ENCODE measurements at regions not wholly inside any gene's neighbourhood (a gene's known extent, or its start where the extent isn't known, plus 50 kb on each side); places are given as distances from the start of the nearest gene placed in this dataset.

- no peak for DNase-seq (ENCODE audit: low read depth)
- no peak for TF ChIP-seq CTCF (IDR thresholded peaks at IDR 0.05; ENCODE audit: insufficient read depth, low read depth, low read length)
Observed at GRCh38 chr12:126883697-126884096, 1383.3 kb upstream of the TMEM132C start.

GRCh38 chr12:126889501-126889900 lies 1377.5 kb upstream of the TMEM132C start:
- no peak for TF ChIP-seq CTCF (IDR thresholded peaks at IDR 0.05; ENCODE audit: insufficient read depth, low read depth, low read length)
- H3K4me3 ChIP-seq (ENCODE audit: low read depth, low read length), result no peak overlapping the region
- DNase-seq (ENCODE audit: low read depth), result no peak

More at GRCh38 chr12:126883697-126884096, 1383.3 kb upstream of the TMEM132C start:
- no peak overlapping the region for H3K4me3 ChIP-seq (ENCODE audit: low read depth, low read length)

GRCh38 chr12:126890097-126890496 lies 1376.9 kb upstream of the TMEM132C start:
- H3K4me3 ChIP-seq (ENCODE audit: low read depth, low read length), result no peak overlapping the region
- no peak for DNase-seq (ENCODE audit: low read depth)
- TF ChIP-seq CTCF (IDR thresholded peaks at IDR 0.05; ENCODE audit: insufficient read depth, low read depth, low read length), result no peak

GRCh38 chr12:126891789-126892188 lies 1375.2 kb upstream of the TMEM132C start:
- DNase-seq (ENCODE audit: low read depth), result no peak
- TF ChIP-seq CTCF (IDR thresholded peaks at IDR 0.05; ENCODE audit: insufficient read depth, low read depth, low read length), result no peak
- H3K4me3 ChIP-seq (ENCODE audit: low read depth, low read length), result no peak overlapping the region

- DNase-seq (ENCODE audit: low read depth), result no peak
- H3K4me3 ChIP-seq (ENCODE audit: low read depth, low read length), result no peak overlapping the region
- TF ChIP-seq CTCF (IDR thresholded peaks at IDR 0.05; ENCODE audit: insufficient read depth, low read depth, low read length), result no peak
Observed at GRCh38 chr12:126895951-126896913, 1370.7 kb upstream of the TMEM132C start.

- no peak overlapping the region for H3K4me3 ChIP-seq (ENCODE audit: low read depth, low read length)
- no peak for DNase-seq (ENCODE audit: low read depth)
- no peak for TF ChIP-seq CTCF (IDR thresholded peaks at IDR 0.05; ENCODE audit: insufficient read depth, low read depth, low read length)
Observed at GRCh38 chr12:126897102-126897501, 1369.9 kb upstream of the TMEM132C start.
